ENCODE measurements at regions not wholly inside any gene's neighbourhood (a gene's known extent, or its start where the extent isn't known, plus 50 kb on each side); places are given as distances from the start of the nearest gene placed in this dataset.

- DNase-seq (ENCODE audit: low read depth): no peak
- H3K4me3 ChIP-seq (ENCODE audit: low read depth, low read length): no peak overlapping the region
- no peak for TF ChIP-seq MYC (IDR thresholded peaks at IDR 0.05; ENCODE audit: low read depth, low read length)
- no peak for TF ChIP-seq MAX (IDR thresholded peaks at IDR 0.05; ENCODE audit: low read depth, low read length)
- no peak for TF ChIP-seq CTCF (IDR thresholded peaks at IDR 0.05; ENCODE audit: low read depth, low read length)
- no peak for TF ChIP-seq POLR2A (IDR thresholded peaks at IDR 0.05; ENCODE audit: extremely low read depth, insufficient read length)
These were observed 66.5 kb upstream of the DAP start for GRCh38 chr5:10827571-10827970.

- no peak overlapping the region for H3K4me3 ChIP-seq (ENCODE audit: low read depth, low read length)
- no peak for TF ChIP-seq CTCF (IDR thresholded peaks at IDR 0.05; ENCODE audit: low read depth, low read length)
- no peak for TF ChIP-seq MYC (IDR thresholded peaks at IDR 0.05; ENCODE audit: low read depth, low read length)
- no peak for TF ChIP-seq POLR2A (IDR thresholded peaks at IDR 0.05; ENCODE audit: extremely low read depth, insufficient read length)
- TF ChIP-seq MAX (IDR thresholded peaks at IDR 0.05; ENCODE audit: low read depth, low read length): no peak
- DNase-seq (ENCODE audit: low read depth): no peak
These were observed 65.9 kb upstream of the DAP start for GRCh38 chr5:10826971-10827370.

- TF ChIP-seq POLR2A (IDR thresholded peaks at IDR 0.05; ENCODE audit: extremely low read depth, insufficient read length) (no peak), MYC (IDR thresholded peaks at IDR 0.05; ENCODE audit: low read depth, low read length) (no peak), MAX (IDR thresholded peaks at IDR 0.05; ENCODE audit: low read depth, low read length) (0 out of 2 replicates have a peak, but pooled peaks have one; percentile 9), CTCF (IDR thresholded peaks at IDR 0.05; ENCODE audit: low read depth, low read length) (peak; percentile 33)
- H3K4me3 ChIP-seq (ENCODE audit: low read depth, low read length): no peak overlapping the region
- DNase-seq (ENCODE audit: low read depth): peak; percentile 32
These were observed 65.0 kb upstream of the DAP start for GRCh38 chr5:10825897-10826644.

GRCh38 chr5:10812218-10812617 lies 51.2 kb upstream of the DAP start:
- no peak for DNase-seq (ENCODE audit: low read depth)
- TF ChIP-seq MYC (IDR thresholded peaks at IDR 0.05; ENCODE audit: low read depth, low read length): no peak
- TF ChIP-seq MAX (IDR thresholded peaks at IDR 0.05; ENCODE audit: low read depth, low read length): no peak
- TF ChIP-seq POLR2A (IDR thresholded peaks at IDR 0.05; ENCODE audit: extremely low read depth, insufficient read length): no peak
- no peak for TF ChIP-seq CTCF (IDR thresholded peaks at IDR 0.05; ENCODE audit: low read depth, low read length)

More at GRCh38 chr5:10812218-10812617, 51.2 kb upstream of the DAP start:
- no peak overlapping the region for H3K4me3 ChIP-seq (ENCODE audit: low read depth, low read length)
